GM21367 (cell line): ENCODE measurements at regions not wholly inside any gene's neighbourhood (a gene's known extent, or its start where the extent isn't known, plus 50 kb on each side); places are given as distances from the start of the nearest gene placed in this dataset.

Experiments
- ATAC-seq: cut with Tn5 transposase; IDR thresholded peaks from one replicate; pipeline ENCODE4 v1.9.1; 2021; ENCODE audit not compliant: unreplicated experiment

- ATAC-seq: no peak
Observed at GRCh38 chr1:168782559-168783116, 53.6 kb upstream of the DPT start.

GRCh38 chr1:168783458-168784210 lies 54.6 kb upstream of the DPT start:
- ATAC-seq: no peak

DNA sequence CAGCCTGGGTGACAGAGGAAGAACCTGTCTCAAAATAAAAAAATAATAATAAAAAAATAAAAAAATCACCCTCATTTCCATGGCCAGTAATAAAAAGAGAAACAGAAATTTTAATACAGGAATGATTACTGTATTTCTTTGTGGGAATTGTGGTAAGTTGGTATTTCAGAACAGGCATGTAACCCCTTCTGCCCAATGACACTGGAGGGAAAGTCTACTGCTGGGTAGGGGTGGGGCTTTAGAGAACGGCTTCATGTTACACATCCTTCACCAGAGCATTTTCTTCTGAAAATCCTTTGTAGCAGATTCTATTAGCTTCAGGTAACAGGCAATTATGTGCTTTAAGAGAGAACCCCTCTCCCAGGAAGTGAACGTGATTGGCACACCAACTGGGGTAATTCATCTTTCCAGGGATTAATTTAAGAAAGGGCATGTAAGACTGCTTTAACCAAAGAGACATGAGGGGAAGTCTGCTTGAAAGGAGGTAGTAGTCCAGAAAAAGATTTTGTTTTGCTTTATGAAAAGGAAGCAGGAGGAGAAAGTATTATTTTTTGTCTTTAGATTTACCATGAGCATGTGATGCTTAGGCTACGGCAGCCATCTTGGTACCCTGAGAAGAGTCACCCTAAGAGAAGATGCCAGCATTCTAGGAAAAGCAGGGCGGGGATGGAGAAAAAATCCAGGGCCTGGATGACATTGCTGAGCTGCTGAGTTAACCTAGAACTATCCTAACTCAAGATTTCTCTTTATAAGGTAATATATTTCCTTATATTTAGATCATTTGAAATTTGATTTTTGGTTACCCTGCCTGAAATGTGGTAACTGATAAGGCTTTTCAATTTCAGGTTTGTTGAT lies 57.7 kb upstream of the DPT start:
- ATAC-seq: no peak

- no peak for ATAC-seq
Observed at GRCh38 chr1:168788258-168788657, 59.3 kb upstream of the DPT start.

DNA sequence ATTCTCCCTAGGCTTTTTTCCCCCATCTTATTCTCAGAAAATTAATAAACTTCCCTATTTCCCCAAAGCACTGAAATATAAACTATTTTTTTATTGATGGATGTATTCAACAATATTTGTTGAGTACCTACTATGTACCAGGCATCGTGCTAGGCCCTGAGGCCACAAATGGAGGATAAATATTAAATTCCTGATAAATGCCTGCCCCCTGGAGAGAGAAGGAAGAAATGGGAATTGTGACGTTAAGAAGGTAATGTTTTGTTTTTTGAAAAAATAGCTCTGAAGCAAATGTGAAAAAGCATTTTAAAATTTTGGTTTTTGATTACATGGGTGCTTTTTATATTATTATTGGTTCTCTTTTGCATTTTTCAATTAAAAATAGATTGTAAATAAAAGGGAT lies 60.5 kb upstream of the DPT start:
- ATAC-seq: no peak

DNA sequence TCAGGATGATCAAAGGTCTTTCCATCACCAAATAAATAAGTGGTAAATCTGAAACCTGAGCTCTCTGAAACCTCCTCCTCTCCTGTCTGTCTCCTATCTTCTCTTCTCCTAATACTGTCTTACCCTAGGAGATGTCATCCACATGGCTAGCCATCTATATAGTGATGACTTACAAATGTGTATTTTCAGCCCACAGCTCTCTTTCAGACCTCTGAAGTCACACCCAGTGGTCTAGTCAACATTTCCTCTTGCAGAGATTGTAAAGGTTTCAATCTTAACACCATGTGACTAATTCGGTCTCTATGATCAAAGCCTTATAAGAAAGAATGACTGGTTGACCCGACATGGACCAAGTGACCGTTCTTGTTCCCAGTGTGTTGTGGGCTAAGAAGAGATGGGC lies 63.1 kb upstream of the DPT start:
- ATAC-seq: no peak

- ATAC-seq: no peak
Observed at GRCh38 chr1:168792592-168793125, 63.7 kb upstream of the DPT start.

DNA sequence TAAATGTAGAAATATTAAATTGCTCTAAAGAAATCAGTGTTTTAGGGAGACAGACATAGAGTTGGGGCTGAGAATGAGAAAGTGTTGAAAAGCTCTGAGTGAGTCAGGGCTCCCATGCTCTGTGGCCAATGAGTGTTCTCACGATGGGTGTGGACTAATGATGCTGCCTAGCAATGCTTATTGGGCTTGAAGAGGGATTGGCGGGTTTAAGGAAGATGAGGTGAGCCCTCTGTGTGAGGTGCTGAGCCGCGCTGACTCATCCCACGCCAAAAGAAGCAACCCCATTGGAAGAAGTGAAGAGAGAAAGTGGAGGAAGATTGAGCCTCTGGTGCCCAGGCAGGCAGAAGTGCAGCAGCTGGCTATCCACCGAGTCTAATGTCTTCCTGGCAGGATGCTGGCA lies 65.1 kb upstream of the DPT start:
- no peak for ATAC-seq

- ATAC-seq: no peak
Observed at GRCh38 chr1:168795681-168796080, 66.7 kb upstream of the DPT start.

DNA sequence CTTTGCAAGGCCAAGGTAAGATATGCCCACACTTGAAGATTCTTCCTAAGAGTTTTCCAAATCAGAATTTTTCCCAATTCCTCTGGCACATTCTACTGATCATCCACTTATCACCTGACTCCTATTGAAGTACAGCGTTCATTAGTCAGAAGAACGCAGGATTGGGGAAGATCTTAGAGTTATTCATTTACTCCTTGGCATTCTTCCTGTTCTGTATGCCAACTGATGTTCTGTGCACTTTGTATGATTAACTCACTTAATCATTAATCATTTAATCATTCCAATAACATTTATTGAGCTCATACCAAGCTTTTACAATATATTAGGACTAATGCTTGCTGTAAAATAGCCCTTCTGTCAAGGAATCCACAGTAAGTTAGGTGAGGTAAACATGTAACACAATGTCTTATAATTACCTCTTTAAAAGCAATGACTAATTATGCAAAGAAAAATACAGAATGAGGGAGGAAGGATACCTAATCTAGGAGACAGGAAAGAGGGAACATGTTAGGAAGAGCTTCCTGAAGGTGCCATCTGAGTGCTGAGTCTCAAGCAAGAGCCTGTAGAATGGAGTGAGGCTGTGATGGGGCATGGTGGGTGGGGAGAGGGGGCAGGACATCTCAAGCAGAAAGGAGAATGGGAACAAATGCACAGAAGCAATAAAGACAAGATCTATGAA lies 71.1 kb upstream of the DPT start:
- ATAC-seq: no peak

DNA sequence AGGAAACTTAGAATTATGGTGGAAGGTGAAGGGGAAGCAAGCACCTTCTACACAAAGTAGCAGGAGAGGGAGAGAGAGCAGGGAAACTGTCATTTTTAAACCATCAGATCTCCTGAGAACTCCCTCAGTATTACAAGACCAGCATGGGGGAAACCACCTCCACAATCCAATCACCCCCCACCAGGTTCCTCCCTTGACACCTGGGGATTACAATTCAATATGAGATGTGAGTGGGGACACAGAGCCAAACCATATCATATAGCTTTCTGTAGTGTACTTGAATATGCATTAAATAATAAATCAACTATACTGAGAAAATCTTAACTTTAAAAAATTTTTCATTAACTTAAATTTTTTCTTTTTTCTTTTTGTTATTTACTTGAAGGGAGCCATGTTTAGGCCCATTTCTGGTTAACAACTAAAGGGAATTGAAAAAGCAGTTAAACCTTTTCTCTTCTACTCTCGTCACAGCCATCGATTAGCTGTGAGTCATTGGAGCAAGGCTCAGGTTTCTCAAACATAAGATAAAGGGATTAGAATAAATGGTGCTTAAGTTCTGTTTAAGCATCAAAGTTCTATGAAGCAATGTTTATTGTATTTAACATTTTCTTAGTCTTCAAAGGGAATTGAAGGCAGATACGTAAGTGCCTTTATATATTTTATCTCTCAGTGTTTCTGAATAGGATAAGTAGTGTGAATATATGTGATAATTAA lies 72.2 kb upstream of the DPT start:
- ATAC-seq: no peak

DNA sequence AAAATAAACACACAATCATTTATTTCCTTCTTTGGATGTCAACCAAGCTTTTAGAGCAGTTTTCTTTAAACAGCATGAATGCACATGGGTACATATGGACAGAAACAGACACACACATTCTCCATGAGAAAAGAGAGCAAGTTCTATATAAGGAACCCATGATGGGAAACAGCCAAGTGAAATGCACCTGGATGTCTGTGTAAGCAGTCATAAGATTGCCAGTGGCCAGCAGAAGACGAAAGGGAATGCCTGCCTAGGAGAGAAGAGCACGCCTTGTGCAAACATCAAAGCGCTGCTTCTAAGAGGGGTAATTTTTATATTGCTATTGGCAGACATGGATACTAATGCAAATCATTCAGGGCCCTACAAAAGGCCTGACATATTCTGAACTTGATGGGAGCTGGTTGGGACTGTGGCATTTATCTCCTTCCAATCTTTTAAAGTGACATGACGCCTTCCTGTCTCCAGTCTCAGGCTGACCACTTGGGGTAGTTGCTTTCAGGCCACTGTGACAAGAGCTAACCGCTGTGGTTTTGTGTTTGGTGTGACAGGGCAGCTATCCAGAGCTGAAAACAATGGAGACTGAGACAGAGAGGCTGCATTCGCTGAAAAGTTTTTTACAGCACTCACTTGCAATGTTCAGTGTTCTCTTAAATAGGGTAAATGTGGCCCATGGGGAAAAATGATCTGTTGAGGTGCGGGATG lies 75.0 kb upstream of the DPT start:
- ATAC-seq: no peak

DNA sequence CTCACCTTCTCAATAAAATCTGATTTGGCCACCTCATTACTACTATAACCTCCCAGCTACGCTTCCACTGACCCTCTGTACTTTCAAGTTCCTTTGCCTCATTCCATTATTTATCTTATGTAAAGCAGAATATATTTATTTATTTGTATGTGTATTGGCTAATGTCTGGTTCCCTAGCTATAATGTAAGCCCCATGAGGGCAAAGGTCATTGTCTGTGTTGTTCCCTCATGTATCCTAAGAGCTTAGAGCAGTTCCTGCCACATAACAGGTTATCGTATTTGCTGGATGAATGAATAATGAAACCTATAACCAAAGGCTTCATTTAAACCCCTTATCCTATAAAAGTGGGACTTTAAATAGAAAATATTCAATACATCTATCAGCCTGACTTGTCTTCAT lies 77.9 kb upstream of the DPT start:
- no peak for ATAC-seq

- no peak for ATAC-seq
Observed at GRCh38 chr1:168811176-168811575, 82.2 kb upstream of the DPT start.

GRCh38 chr1:168819668-168820067 lies 90.7 kb upstream of the DPT start:
- no peak for ATAC-seq

- ATAC-seq: no peak
Observed at GRCh38 chr1:168821434-168821833, 92.4 kb upstream of the DPT start.

- no peak for ATAC-seq
Observed at GRCh38 chr1:168822911-168823310, 93.9 kb upstream of the DPT start.

- no peak for ATAC-seq
Observed at GRCh38 chr1:168823988-168824387, 95.0 kb upstream of the DPT start.

DNA sequence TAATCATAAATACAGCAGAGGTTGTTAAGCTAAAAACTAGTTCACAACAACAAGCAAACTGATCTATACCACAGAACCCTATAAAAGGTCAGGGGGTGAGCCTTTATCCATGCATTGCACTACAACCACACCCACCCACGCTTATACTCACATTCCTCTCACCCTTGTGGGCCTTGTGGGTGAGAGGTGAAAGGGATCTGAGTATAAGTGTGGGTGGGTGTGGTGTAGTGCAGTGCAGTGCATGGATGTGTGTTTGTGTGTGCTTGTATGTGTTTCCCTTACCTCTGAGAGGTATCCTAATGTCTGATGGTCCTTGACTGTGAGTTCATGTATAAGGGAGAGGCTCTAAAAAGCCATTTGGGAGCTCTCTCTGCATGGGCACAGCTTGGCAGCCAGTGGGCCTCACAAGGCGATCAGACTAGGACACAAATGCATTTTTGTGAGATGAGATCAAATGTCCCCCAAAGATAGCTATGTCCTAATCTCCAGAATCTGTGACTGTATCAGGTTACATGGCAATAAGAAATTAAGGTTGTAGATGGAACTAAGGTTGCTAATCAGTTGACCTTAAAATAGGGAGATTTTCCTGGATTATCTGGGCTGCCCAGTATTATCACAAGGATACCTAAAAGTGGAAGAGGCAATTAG lies 95.5 kb upstream of the DPT start:
- no peak for ATAC-seq

- ATAC-seq: no peak
Observed at GRCh38 chr1:168825129-168825528, 96.1 kb upstream of the DPT start.
